ENCODE measurements at regions not wholly inside any gene's neighbourhood (a gene's known extent, or its start where the extent isn't known, plus 50 kb on each side); places are given as distances from the start of the nearest gene placed in this dataset.

DNA sequence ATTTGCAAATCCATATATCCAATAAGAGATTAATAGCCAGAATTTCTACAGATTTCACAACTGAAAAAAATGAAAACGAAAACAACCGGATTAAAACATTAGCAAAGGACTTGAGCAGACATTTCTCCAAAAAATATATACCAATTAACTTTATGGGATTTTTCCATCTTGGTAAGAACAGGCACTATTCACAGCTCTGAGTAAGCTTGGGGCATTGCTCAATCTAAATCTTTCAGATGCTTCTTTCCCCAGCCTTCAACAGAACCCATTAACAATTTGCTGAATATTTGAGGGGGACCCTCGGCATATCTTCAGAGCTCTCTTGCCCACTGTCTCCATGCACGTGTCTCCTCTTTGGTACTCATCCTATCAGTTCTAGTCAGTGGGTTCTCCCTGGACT lies 111.7 kb upstream of the CD93 start:
- Histone ChIP-seq H3K36me3 (no peaks in the 10 kb centered on the region), H3K9me3 (no peaks in the 10 kb centered on the region), H3K27ac (no peak overlapping the region), H3K27me3 (replicated peaks; ENCODE audit: insufficient read depth) (no peaks in the 10 kb centered on the region), H3K4me1 (replicated peaks) (no peaks in the 10 kb centered on the region), H3K4me3 (no peak overlapping the region)
- DNase-seq (ENCODE audit: low spot score) = no peak
- TF ChIP-seq POLR2A (IDR thresholded peaks at IDR 0.05) = no peak
- TF ChIP-seq POLR2AphosphoS5 (IDR thresholded peaks at IDR 0.05) = no peak
- TF ChIP-seq, protein P1, sequence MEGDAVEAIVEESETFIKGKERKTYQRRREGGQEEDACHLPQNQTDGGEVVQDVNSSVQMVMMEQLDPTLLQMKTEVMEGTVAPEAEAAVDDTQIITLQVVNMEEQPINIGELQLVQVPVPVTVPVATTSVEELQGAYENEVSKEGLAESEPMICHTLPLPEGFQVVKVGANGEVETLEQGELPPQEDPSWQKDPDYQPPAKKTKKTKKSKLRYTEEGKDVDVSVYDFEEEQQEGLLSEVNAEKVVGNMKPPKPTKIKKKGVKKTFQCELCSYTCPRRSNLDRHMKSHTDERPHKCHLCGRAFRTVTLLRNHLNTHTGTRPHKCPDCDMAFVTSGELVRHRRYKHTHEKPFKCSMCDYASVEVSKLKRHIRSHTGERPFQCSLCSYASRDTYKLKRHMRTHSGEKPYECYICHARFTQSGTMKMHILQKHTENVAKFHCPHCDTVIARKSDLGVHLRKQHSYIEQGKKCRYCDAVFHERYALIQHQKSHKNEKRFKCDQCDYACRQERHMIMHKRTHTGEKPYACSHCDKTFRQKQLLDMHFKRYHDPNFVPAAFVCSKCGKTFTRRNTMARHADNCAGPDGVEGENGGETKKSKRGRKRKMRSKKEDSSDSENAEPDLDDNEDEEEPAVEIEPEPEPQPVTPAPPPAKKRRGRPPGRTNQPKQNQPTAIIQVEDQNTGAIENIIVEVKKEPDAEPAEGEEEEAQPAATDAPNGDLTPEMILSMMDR (IDR thresholded peaks at IDR 0.05) = no peak
- intact Hi-C loops (cut with DNase I) = no loop called here
- WGBS = 68% methylated on average over 4 of the region's 4 CpGs

DNA sequence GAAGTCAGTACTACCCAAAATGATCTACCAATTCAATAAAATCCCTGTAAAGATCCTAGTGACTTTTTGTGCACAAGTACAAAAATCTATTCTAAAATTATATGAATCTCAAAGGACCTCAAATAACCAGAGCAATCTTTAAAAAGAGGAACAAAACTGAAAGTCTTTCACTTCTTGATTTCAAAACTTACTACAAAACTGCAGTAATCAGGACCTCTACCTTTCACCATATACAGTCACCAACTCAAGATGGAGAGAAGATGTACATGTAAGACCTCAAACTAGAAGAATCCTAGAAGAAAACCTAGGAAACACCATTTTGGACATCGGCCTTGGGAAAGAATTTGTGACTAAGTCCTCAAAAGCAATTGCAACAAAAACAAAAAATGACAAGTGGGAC lies 109.5 kb upstream of the CD93 start:
- H3K27me3 ChIP-seq (replicated peaks; ENCODE audit: insufficient read depth) = no peaks in the 10 kb centered on the region
- no peaks in the 10 kb centered on the region for H3K36me3 ChIP-seq
- H3K4me3 ChIP-seq = no peak overlapping the region
- H3K27ac ChIP-seq = no peak overlapping the region
- TF ChIP-seq, protein P1 (IDR thresholded peaks at IDR 0.05) = no peak
- TF ChIP-seq POLR2A (IDR thresholded peaks at IDR 0.05) (no peak), POLR2AphosphoS5 (IDR thresholded peaks at IDR 0.05) (no peak)
- H3K9me3 ChIP-seq = no peaks in the 10 kb centered on the region
- intact Hi-C loops (cut with DNase I) = no loop called here
- H3K4me1 ChIP-seq (replicated peaks) = no peaks in the 10 kb centered on the region
- DNase-seq (ENCODE audit: low spot score) = no peak
- 91% methylated on average over 1 of the region's 1 CpG for WGBS

DNA sequence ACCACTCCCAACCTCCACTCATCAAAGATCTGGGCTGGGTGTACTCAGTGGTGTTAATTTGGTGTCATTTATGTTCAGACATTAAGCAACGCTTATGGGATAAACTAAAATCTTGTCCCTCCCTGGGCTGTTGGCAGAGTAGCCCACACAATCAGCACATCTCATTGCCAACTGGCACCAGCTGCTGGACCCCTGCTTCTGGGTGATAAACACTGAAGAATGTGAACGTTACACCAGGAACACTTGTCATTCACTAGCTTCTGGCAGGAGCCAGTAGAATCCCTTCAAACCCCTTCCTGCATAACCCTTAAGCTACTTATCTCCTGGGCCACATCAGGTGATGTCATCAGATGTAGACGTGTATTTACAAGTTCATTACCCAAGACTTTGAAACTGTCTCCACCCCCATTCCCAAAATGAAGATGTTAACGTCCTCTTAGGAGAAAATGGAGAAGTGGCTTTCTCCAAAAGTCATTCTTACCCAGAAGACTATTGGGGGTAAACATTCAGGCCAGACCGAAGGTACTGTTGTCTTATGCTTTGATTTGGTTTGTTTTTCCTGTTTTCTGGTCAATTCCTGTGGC lies 107.8 kb upstream of the CD93 start:
- no peak for DNase-seq (ENCODE audit: low spot score)
- Histone ChIP-seq H3K9me3 (no peaks in the 10 kb centered on the region), H3K4me3 (no peak overlapping the region), H3K36me3 (no peaks in the 10 kb centered on the region), H3K27ac (no peak overlapping the region), H3K4me1 (replicated peaks) (no peaks in the 10 kb centered on the region), H3K27me3 (replicated peaks; ENCODE audit: insufficient read depth) (no peaks in the 10 kb centered on the region)
- 61% methylated on average over 5 of the region's 5 CpGs for WGBS
- no peak for TF ChIP-seq POLR2AphosphoS5 (IDR thresholded peaks at IDR 0.05)
- no peak for TF ChIP-seq POLR2A (IDR thresholded peaks at IDR 0.05)
- TF ChIP-seq, protein P1 (IDR thresholded peaks at IDR 0.05) = no peak
- intact Hi-C loops (cut with DNase I) = no loop called here

DNA sequence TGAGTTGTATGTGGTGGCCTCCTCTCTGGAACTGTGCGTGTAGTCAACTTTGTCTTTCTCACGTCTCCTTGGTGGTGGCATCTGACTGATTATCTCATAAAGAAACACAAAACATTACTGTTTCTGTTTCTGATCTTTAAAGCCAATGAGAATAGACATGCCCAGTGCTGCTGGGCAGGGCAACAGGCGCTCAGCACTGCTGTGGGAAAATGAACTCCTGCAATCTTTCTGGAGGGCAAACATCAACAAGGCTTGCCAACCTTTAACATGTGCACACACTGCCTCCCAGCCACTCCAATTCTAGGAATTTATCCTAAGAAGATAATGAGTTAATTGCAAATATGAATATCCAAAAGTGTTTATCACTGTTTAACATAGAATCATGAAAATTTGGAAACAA lies 106.3 kb upstream of the CD93 start:
- Histone ChIP-seq H3K4me1 (replicated peaks) (no peaks in the 10 kb centered on the region), H3K27ac (no peak overlapping the region), H3K27me3 (replicated peaks; ENCODE audit: insufficient read depth) (no peaks in the 10 kb centered on the region), H3K4me3 (no peak overlapping the region), H3K9me3 (no peaks in the 10 kb centered on the region), H3K36me3 (no peaks in the 10 kb centered on the region)
- DNase-seq (ENCODE audit: low spot score) = no peak
- WGBS = 89% methylated on average over 3 of the region's 3 CpGs
- TF ChIP-seq POLR2AphosphoS5 (IDR thresholded peaks at IDR 0.05) (no peak), POLR2A (IDR thresholded peaks at IDR 0.05) (no peak)
- TF ChIP-seq, protein P1 (IDR thresholded peaks at IDR 0.05) = no peak
- intact Hi-C loops (cut with DNase I) = no loop called here

DNA sequence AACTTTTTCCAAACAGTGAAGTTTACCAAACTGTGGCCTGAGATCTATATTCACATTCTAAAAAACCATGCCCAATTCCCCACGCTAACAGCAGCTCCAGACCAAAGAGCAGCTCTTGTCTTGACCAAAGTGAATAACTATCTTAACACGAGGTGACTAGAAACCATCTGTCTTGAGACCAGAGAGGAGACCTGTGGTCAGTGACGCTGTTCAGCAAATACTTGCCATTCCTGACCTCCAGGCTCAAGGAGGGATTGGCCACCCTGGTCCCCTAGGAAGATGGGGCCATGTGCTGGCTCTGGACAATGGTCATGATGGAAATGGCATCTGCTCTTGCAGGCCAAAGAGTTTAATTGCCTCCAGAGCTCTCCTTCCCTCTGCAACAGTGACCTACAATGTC lies 104.4 kb upstream of the CD93 start:
- Histone ChIP-seq H3K9me3 (no peaks in the 10 kb centered on the region), H3K36me3 (no peaks in the 10 kb centered on the region), H3K4me1 (replicated peaks) (no peaks in the 10 kb centered on the region), H3K27ac (no peak overlapping the region), H3K27me3 (replicated peaks; ENCODE audit: insufficient read depth) (no peaks in the 10 kb centered on the region), H3K4me3 (no peak overlapping the region)
- TF ChIP-seq, protein P1 (IDR thresholded peaks at IDR 0.05) = no peak
- TF ChIP-seq POLR2A (IDR thresholded peaks at IDR 0.05) (no peak), POLR2AphosphoS5 (IDR thresholded peaks at IDR 0.05) (no peak)
- intact Hi-C loops (cut with DNase I) = no loop called here
- WGBS = 89% methylated on average over 3 of the region's 3 CpGs
- DNase-seq (ENCODE audit: low spot score) = no peak
